ENCODE measurements at regions not wholly inside any gene's neighbourhood (a gene's known extent, or its start where the extent isn't known, plus 50 kb on each side); places are given as distances from the start of the nearest gene placed in this dataset.

DNA sequence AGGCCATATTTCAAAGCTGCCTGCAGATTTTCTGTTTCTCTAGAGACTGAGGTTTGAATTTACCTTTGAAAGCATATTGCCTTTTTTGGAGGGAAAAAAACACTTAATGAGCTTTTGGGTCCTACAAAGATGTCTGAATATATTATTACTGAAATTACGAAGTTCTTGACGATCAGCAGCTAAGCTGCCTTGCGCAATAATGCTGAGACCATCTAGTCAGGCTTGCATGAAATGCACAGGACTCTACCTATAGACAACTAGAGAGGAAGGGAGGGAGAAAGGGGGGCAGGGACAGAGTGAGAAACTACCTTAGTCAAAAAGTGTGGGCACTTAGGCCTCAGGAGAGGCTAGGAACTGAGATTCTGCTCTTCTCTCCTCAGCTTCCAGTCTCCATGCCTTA, 175.9 kb upstream of the KIF2A start:
- TF ChIP-seq POLR2AphosphoS5 (IDR thresholded peaks at IDR 0.05; ENCODE audit: low read depth, low read length), result no peak
- TF ChIP-seq FOXP2 (optimal IDR thresholded peaks at IDR 0.05; ENCODE audit: borderline replicate concordance, extremely low read depth, extremely low read length, insufficient read depth), result no peak

Data from PFSK-1 (cell line).